B cell (primary cell): ENCODE measurements at regions not wholly inside any gene's neighbourhood (a gene's known extent, or its start where the extent isn't known, plus 50 kb on each side); places are given as distances from the start of the nearest gene placed in this dataset.

ENCODE experiments used
- ATAC-seq: fragments of 200-7000 bp; cut with Tn5 transposase; one replicate; pipeline ENCODE4 v1.10.0; 2021; ENCODE audit warnings: low read depth, mild to moderate bottlenecking, moderate number of reproducible peaks, moderate library complexity
- CTCF ChIA-PET: fragments of 350-600 bp; sonication (Branson Sonifier 250); formaldehyde crosslinking; loops from one replicate; lab custom pipeline; 2021; ENCODE audit warnings: antibody characterized with exemption, inconsistent platforms; lab: Charles Lee
- POLR2A ChIA-PET: fragments of 350-600 bp; sonication (Branson Sonifier 250); formaldehyde crosslinking; loops from one replicate; lab custom pipeline; 2021; ENCODE audit warnings: antibody characterized with exemption; lab: Charles Lee
- DNase-seq: peaks from one replicate; pipeline ENCODE4 v3.0.0; 2013
- H2AFZ ChIP-seq: 2 replicates; pipeline ENCODE4 v1.6.1; 2012; ENCODE audit warnings: mild to moderate bottlenecking, low read depth, low read length; ENCODE audit not compliant: insufficient read depth, poor library complexity, severe bottlenecking
- H3K27ac ChIP-seq, 2 donors: 1 replicate in 1 of 2; 2 replicates in 1 of 2; pipeline ENCODE4 v1.5.1; 2012 to 2013; ENCODE audit warnings: low read length in 2 of 2, mild to moderate bottlenecking in 2 of 2, moderate library complexity in 1 of 2
- H3K27me3 ChIP-seq, 4 experiments: fragments of 200-600 bp in 1 of 4; sonication (generic) in 1 of 4; replicated peaks in 1 of 4; 1 replicate in 2 of 4; 2 replicates in 2 of 4; pipeline versions ENCODE4 v1.6.1 to v1.7.0; 2013 to 2016; ENCODE audit warnings: low read length in 3 of 4, mild to moderate bottlenecking in 2 of 4, mixed read lengths in 1 of 4, moderate library complexity in 1 of 4; ENCODE audit not compliant: insufficient read depth in 4 of 4, control insufficient read depth in 3 of 4; ENCODE audit errors: control extremely low read depth in 1 of 4
- H3K36me3 ChIP-seq, 2 experiments: replicated peaks in 1 of 2; 1 replicate in 1 of 2; 2 replicates in 1 of 2; pipeline versions ENCODE4 v1.6.1 to v1.7.1; 2013; ENCODE audit warnings: low read length in 1 of 2; ENCODE audit not compliant: insufficient read depth in 2 of 2, control insufficient read depth in 1 of 2; ENCODE audit errors: control extremely low read depth in 1 of 2, extremely low read depth in 1 of 2
- H3K4me1 ChIP-seq, 2 donors: fragments of 200-600 bp in 1 of 2; sonication (generic) in 1 of 2; 1 replicate in 1 of 2; 2 replicates in 1 of 2; pipeline versions ENCODE4 v1.5.1 to v1.6.1; 2013 to 2017; ENCODE audit warnings: low read length in 2 of 2; ENCODE audit not compliant: control insufficient read depth in 2 of 2, insufficient read depth in 2 of 2
- H3K4me2 ChIP-seq: replicated peaks from 2 replicates; pipeline ENCODE3; 2012; ENCODE audit warnings: mild to moderate bottlenecking, low read depth, low read length; ENCODE audit not compliant: poor library complexity, severe bottlenecking
- H3K4me3 ChIP-seq, 5 experiments: fragments of 200-600 bp in 1 of 5; sonication (generic) in 1 of 5; 1 replicate in 3 of 5; 2 replicates in 2 of 5; pipeline versions ENCODE4 v1.5.1 to v1.7.0; 2011 to 2016; ENCODE audit warnings: low read length in 4 of 5, mild to moderate bottlenecking in 4 of 5, low read depth in 2 of 5, control low read depth in 1 of 5, moderate library complexity in 1 of 5; ENCODE audit not compliant: insufficient read depth in 1 of 5; ENCODE audit errors: control extremely low read depth in 1 of 5, extremely low read depth in 1 of 5
- H3K79me2 ChIP-seq: fragments of 200-600 bp; sonication (generic); one replicate; pipeline ENCODE4 v1.6.0; 2016; ENCODE audit warnings: low read length; ENCODE audit not compliant: control insufficient read depth, insufficient read depth
- H3K9ac ChIP-seq: fragments of 200-600 bp; sonication (generic); 2 replicates; pipeline ENCODE4 v1.6.1; 2017; ENCODE audit warnings: mild to moderate bottlenecking, low read length, moderate library complexity
- H3K9me3 ChIP-seq, 3 donors: one replicate each; pipeline versions ENCODE4 v1.6.1 to v1.7.1; 2013; ENCODE audit warnings: low read length in 2 of 3; ENCODE audit not compliant: control insufficient read depth in 2 of 3, insufficient read depth in 1 of 3; ENCODE audit errors: control extremely low read depth in 1 of 3
- H4K20me1 ChIP-seq: 2 replicates; pipeline ENCODE4 v1.6.0; 2012; ENCODE audit warnings: mild to moderate bottlenecking, low read length; ENCODE audit not compliant: insufficient read depth, control insufficient read depth, poor library complexity, severe bottlenecking
- H3K27ac Mint-ChIP-seq: one replicate; pipeline ENCODE4 v1.8.0; 2021; ENCODE audit warnings: mixed read lengths
- H3K27me3 Mint-ChIP-seq: one replicate; pipeline ENCODE4 v1.8.0; 2021; ENCODE audit warnings: mixed read lengths
- H3K4me1 Mint-ChIP-seq: one replicate; pipeline ENCODE4 v1.8.0; 2021; ENCODE audit warnings: mixed read lengths
- H3K4me3 Mint-ChIP-seq: one replicate; pipeline ENCODE4 v1.8.0; 2021; ENCODE audit warnings: mixed read lengths
- H3K9me3 Mint-ChIP-seq: one replicate; pipeline ENCODE4 v1.8.0; 2022; ENCODE audit warnings: mixed read lengths; ENCODE audit not compliant: insufficient read depth
- CTCF ChIP-seq: fragments of 200-600 bp; IDR thresholded peaks from one replicate; pipeline ENCODE4 v1.8.0; 2022; ENCODE audit warnings: antibody characterized with exemption, mild to moderate bottlenecking
- EZH2 ChIP-seq: IDR thresholded peaks from 2 replicates; pipeline ENCODE4 v1.6.1; 2012; ENCODE audit warnings: borderline replicate concordance, low read depth, mild to moderate bottlenecking, moderate library complexity, low read length; ENCODE audit not compliant: insufficient read depth, poor library complexity, severe bottlenecking
- WGBS: methylation state at CpG from one replicate; pipeline ENCODE4 v1.1.5; 2013; ENCODE audit warnings: missing lambda C conversion rate; ENCODE audit not compliant: insufficient coverage; 5-methylcytosine and 5-hydroxymethylcytosine counted together
- intact Hi-C: fragments of 100-400 bp; cut with micrococcal nuclease; formaldehyde crosslinking; loops from one replicate; pipeline ENCODE4 v1.10.0; 2022

GRCh38 chr18:23334569-23334968 lies 118.5 kb upstream of the RIOK3 start:
- Histone ChIP-seq H3K4me3 (no peak overlapping the region), H3K4me2 (no peak overlapping the region), H2AFZ (no peak overlapping the region), H3K9me3 (peaks cover 0 to 3% (median 2%) of the 10 kb centered on the region in 3 donors), H3K27me3 (no peaks in the 10 kb centered on the region), H3K36me3 (peaks cover under 1 to 7% of the 10 kb centered on the region in 2 experiments), H3K79me2 (no peaks in the 10 kb centered on the region), H3K27ac (no peak overlapping the region), H3K4me1 (peaks cover 9 to 13% of the 10 kb centered on the region in 2 donors), H4K20me1 (no peaks in the 10 kb centered on the region), H3K9ac (no peak overlapping the region)
- ChIA-PET CTCF (interaction anchor here (1.1 kb wide), 1 partner anchor 24 kb away, joined by 3 read pairs; no protein-coding TSS in a partner anchor), POLR2A (no interaction called here)
- WGBS, result 98% methylated on average over 10 of the region's 13 CpGs
- DNase-seq (no peak), ATAC-seq (no peak)
- no peak overlapping the region for H3K27ac Mint-ChIP-seq
- H3K4me1 Mint-ChIP-seq, result peaks cover 18% of the 10 kb centered on the region
- intact Hi-C loops, result no loop called here
- no peaks in the 10 kb centered on the region for H3K27me3 Mint-ChIP-seq
- H3K9me3 Mint-ChIP-seq, result peaks cover 3% of the 10 kb centered on the region
- no peak overlapping the region for H3K4me3 Mint-ChIP-seq
- TF ChIP-seq EZH2, result no peak
- no peak for TF ChIP-seq CTCF

GRCh38 chr18:23336101-23336500 lies 117.0 kb upstream of the RIOK3 start:
- no peaks in the 10 kb centered on the region for H3K9me3 Mint-ChIP-seq
- 100% methylated on average over 4 of the region's 6 CpGs for WGBS
- Histone ChIP-seq H3K79me2 (no peaks in the 10 kb centered on the region), H4K20me1 (no peaks in the 10 kb centered on the region), H2AFZ (no peak overlapping the region), H3K36me3 (peaks cover 2 to 9% of the 10 kb centered on the region in 2 experiments), H3K4me1 (peaks cover 0 to 2% of the 10 kb centered on the region in 2 donors), H3K9me3 (no peaks in the 10 kb centered on the region), H3K27me3 (no peaks in the 10 kb centered on the region), H3K4me3 (no peak overlapping the region), H3K9ac (no peak overlapping the region), H3K27ac (no peak overlapping the region), H3K4me2 (no peak overlapping the region)
- no peak for ATAC-seq
- no peaks in the 10 kb centered on the region for H3K27me3 Mint-ChIP-seq
- ChIA-PET CTCF (interaction anchor here (1.1 kb wide), 1 partner anchor 205 kb away, joined by 3 read pairs; no protein-coding TSS in a partner anchor), POLR2A (no interaction called here)
- peaks cover 5% of the 10 kb centered on the region for H3K4me1 Mint-ChIP-seq
- intact Hi-C loops, result no loop called here
- DNase-seq, result no peak
- no peak overlapping the region for H3K4me3 Mint-ChIP-seq
- TF ChIP-seq CTCF (no peak), EZH2 (no peak)
- no peak overlapping the region for H3K27ac Mint-ChIP-seq
